ENCODE measurements at regions not wholly inside any gene's neighbourhood (a gene's known extent, or its start where the extent isn't known, plus 50 kb on each side); places are given as distances from the start of the nearest gene placed in this dataset.

- Mint-ChIP-seq H3K9me3 (peaks cover 10% of the 10 kb centered on the region), H3K36me3 (ENCODE audit: low read depth) (no peaks in the 10 kb centered on the region), H3K27me3 (no peaks in the 10 kb centered on the region), H3K4me3 (no peak overlapping the region), H3K27ac (no peak overlapping the region), H3K4me1 (ENCODE audit: low read depth) (no peaks in the 10 kb centered on the region)
- H3K4me3 ChIP-seq (ENCODE audit: low read length), result no peak overlapping the region
- CTCF ChIA-PET, result no interaction called here
- H3K36me3 ChIP-seq (ENCODE audit: insufficient read depth, low read length), result no peaks in the 10 kb centered on the region
- no peak for DNase-seq
- POLR2A ChIA-PET, result no interaction called here
- H3K4me1 ChIP-seq (ENCODE audit: insufficient read depth, low read length), result no peaks in the 10 kb centered on the region
- no peaks in the 10 kb centered on the region for H3K9me3 ChIP-seq (ENCODE audit: control insufficient read depth in 1 of 2, insufficient read depth in 1 of 2, low read length in 2 of 2)
- no peak for TF ChIP-seq CTCF (IDR thresholded peaks at IDR 0.05)
- H3K27ac ChIP-seq (ENCODE audit: low read depth in 1 of 2, low read length in 2 of 2), result no peak overlapping the region
- no peaks in the 10 kb centered on the region for H3K27me3 ChIP-seq (ENCODE audit: control insufficient read depth in 1 of 2, insufficient read depth in 2 of 2, low read length in 2 of 2)
- no peak for ATAC-seq (ENCODE audit: poor library complexity)
- intact Hi-C loops (cut with DNase I, micrococcal nuclease), result no loop called here
These were observed 80.7 kb downstream of the TFAP2B start for GRCh38 chr6:50899306-50899870.

GRCh38 chr6:50902260-50902659 is 83.6 kb downstream of the TFAP2B start:
- intact Hi-C loops (cut with DNase I, micrococcal nuclease), result no loop called here
- ATAC-seq (ENCODE audit: poor library complexity) (no peak), DNase-seq (no peak)
- H3K4me1 ChIP-seq (ENCODE audit: insufficient read depth, low read length), result no peaks in the 10 kb centered on the region
- no peak overlapping the region for H3K27ac ChIP-seq (ENCODE audit: low read depth in 1 of 2, low read length in 2 of 2)
- ChIA-PET CTCF (no interaction called here), POLR2A (no interaction called here)
- no peaks in the 10 kb centered on the region for H3K36me3 Mint-ChIP-seq (ENCODE audit: low read depth)
- no peaks in the 10 kb centered on the region for H3K4me1 Mint-ChIP-seq (ENCODE audit: low read depth)
- H3K27me3 Mint-ChIP-seq, result no peaks in the 10 kb centered on the region
- H3K27me3 ChIP-seq (ENCODE audit: control insufficient read depth in 1 of 2, insufficient read depth in 2 of 2, low read length in 2 of 2), result no peaks in the 10 kb centered on the region
- H3K4me3 Mint-ChIP-seq, result no peak overlapping the region
- TF ChIP-seq CTCF (IDR thresholded peaks at IDR 0.05), result no peak
- H3K9me3 Mint-ChIP-seq, result peaks cover 7% of the 10 kb centered on the region
- H3K36me3 ChIP-seq (ENCODE audit: insufficient read depth, low read length), result no peaks in the 10 kb centered on the region
- no peak overlapping the region for H3K27ac Mint-ChIP-seq
- H3K4me3 ChIP-seq (ENCODE audit: low read length), result no peak overlapping the region
- H3K9me3 ChIP-seq (ENCODE audit: control insufficient read depth in 1 of 2, insufficient read depth in 1 of 2, low read length in 2 of 2), result no peaks in the 10 kb centered on the region

GRCh38 chr6:50905297-50905696 is 86.6 kb downstream of the TFAP2B start:
- no peak overlapping the region for H3K27ac Mint-ChIP-seq
- H3K4me3 ChIP-seq (ENCODE audit: low read length), result no peak overlapping the region
- H3K9me3 ChIP-seq (ENCODE audit: control insufficient read depth in 1 of 2, insufficient read depth in 1 of 2, low read length in 2 of 2), result no peaks in the 10 kb centered on the region
- no peak for ATAC-seq (ENCODE audit: poor library complexity)
- intact Hi-C loops (cut with DNase I, micrococcal nuclease), result no loop called here
- H3K27me3 Mint-ChIP-seq, result no peaks in the 10 kb centered on the region
- H3K27ac ChIP-seq (ENCODE audit: low read depth in 1 of 2, low read length in 2 of 2), result no peak overlapping the region
- H3K36me3 Mint-ChIP-seq (ENCODE audit: low read depth), result no peaks in the 10 kb centered on the region
- H3K36me3 ChIP-seq (ENCODE audit: insufficient read depth, low read length), result no peaks in the 10 kb centered on the region
- TF ChIP-seq CTCF (IDR thresholded peaks at IDR 0.05), result no peak
- no peak for DNase-seq
- peaks cover 7% of the 10 kb centered on the region for H3K9me3 Mint-ChIP-seq
- H3K4me3 Mint-ChIP-seq, result no peak overlapping the region
- H3K27me3 ChIP-seq (ENCODE audit: control insufficient read depth in 1 of 2, insufficient read depth in 2 of 2, low read length in 2 of 2), result no peaks in the 10 kb centered on the region
- H3K4me1 Mint-ChIP-seq (ENCODE audit: low read depth), result no peaks in the 10 kb centered on the region
- CTCF ChIA-PET, result no interaction called here
- POLR2A ChIA-PET, result no interaction called here
- no peaks in the 10 kb centered on the region for H3K4me1 ChIP-seq (ENCODE audit: insufficient read depth, low read length)

All from CD4-positive, alpha-beta T cell (primary cell).